ENCODE measurements at regions not wholly inside any gene's neighbourhood (a gene's known extent, or its start where the extent isn't known, plus 50 kb on each side); places are given as distances from the start of the nearest gene placed in this dataset.

DNA sequence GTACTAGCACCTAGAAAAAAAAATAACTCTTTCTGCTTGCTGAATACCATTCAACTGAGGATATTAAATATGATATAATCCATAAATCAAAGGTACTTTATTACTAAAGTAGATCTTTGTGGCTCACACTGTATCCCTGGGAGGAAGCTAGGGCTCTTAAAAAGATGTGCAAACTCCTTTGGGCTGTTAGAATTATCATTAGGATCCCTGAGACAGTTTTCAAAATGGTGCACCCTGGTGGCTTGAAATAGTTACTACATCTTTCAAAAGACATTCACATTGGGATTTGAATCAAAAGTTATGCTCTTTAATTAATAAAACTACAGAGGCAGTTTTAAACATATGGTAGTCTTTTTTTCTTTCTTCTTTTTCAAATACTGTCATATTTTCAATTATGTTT, 228.5 kb upstream of the G2E3 start:
- DNase-seq (ENCODE audit: extremely low spot score), result no peak

DNA sequence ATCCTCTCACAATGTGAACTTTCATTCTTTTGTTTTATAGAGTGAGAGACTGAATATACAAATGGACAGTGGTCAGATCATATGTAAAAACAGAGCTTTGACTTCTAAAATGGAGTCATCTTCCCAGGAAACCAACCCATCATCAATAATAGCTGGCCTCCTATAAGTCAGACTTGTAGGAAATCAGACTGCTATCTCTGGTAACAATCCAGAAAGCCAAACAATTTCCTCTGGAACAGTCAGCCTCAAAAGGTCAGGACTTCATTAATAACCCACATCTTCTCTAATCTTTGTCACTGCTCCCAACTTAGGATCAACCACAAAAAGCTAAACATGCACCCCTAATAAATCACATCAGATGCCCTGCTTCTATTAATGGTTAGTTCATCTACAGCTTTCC, 227.9 kb upstream of the G2E3 start:
- Histone ChIP-seq H3K27ac (replicated peaks in 1 of 4) (no peak overlapping the region), H3K27me3 (no peaks in the 10 kb centered on the region), H3K4me1 (no peaks in the 10 kb centered on the region), H3K4me3 (no peak overlapping the region), H3K9me3 (no peaks in the 10 kb centered on the region), H3K36me3 (no peaks in the 10 kb centered on the region)
- TF ChIP-seq POLR2A (IDR thresholded peaks at IDR 0.05; ENCODE audit: low read depth), result no peak
- TF ChIP-seq EP300 (IDR thresholded peaks at IDR 0.05), result no peak
- TF ChIP-seq, protein P1, sequence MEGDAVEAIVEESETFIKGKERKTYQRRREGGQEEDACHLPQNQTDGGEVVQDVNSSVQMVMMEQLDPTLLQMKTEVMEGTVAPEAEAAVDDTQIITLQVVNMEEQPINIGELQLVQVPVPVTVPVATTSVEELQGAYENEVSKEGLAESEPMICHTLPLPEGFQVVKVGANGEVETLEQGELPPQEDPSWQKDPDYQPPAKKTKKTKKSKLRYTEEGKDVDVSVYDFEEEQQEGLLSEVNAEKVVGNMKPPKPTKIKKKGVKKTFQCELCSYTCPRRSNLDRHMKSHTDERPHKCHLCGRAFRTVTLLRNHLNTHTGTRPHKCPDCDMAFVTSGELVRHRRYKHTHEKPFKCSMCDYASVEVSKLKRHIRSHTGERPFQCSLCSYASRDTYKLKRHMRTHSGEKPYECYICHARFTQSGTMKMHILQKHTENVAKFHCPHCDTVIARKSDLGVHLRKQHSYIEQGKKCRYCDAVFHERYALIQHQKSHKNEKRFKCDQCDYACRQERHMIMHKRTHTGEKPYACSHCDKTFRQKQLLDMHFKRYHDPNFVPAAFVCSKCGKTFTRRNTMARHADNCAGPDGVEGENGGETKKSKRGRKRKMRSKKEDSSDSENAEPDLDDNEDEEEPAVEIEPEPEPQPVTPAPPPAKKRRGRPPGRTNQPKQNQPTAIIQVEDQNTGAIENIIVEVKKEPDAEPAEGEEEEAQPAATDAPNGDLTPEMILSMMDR (IDR thresholded peaks at IDR 0.05), result no peak
- no peak for TF ChIP-seq POLR2AphosphoS5 (IDR thresholded peaks at IDR 0.05)
- no peak for DNase-seq (ENCODE audit: extremely low spot score)
- intact Hi-C loops (cut with DNase I), result no loop called here

More for the DNA sequence above, 228.5 kb upstream of the G2E3 start:
- no peak overlapping the region for H3K27ac ChIP-seq (replicated peaks in 1 of 4)
- H3K4me3 ChIP-seq, result no peak overlapping the region
- TF ChIP-seq POLR2AphosphoS5 (IDR thresholded peaks at IDR 0.05) (no peak), POLR2A (IDR thresholded peaks at IDR 0.05; ENCODE audit: low read depth) (no peak)
- intact Hi-C loops (cut with DNase I), result no loop called here
- H3K4me1 ChIP-seq, result no peaks in the 10 kb centered on the region
- H3K36me3 ChIP-seq, result no peaks in the 10 kb centered on the region
- no peaks in the 10 kb centered on the region for H3K9me3 ChIP-seq
- H3K27me3 ChIP-seq, result no peaks in the 10 kb centered on the region

DNA sequence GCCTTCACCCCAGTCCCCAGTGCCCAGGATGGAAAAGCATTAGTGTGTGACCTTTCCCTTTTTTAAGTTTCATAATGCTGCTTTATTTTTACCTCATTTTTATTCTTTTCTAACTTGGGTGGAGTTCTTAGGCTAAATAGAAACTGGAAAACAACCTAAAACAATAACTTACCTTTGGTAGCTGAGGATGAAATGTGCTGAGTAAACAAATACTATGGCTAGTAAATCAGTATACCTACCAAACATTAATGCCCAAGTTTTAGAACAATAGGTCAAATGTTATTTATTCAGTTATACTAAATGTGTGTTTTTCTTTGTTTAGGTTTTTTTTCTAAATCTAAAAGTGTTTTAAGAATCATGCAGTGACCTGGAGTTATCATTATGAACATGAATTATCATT, 226.6 kb upstream of the G2E3 start:
- intact Hi-C loops (cut with DNase I), result no loop called here

DNA sequence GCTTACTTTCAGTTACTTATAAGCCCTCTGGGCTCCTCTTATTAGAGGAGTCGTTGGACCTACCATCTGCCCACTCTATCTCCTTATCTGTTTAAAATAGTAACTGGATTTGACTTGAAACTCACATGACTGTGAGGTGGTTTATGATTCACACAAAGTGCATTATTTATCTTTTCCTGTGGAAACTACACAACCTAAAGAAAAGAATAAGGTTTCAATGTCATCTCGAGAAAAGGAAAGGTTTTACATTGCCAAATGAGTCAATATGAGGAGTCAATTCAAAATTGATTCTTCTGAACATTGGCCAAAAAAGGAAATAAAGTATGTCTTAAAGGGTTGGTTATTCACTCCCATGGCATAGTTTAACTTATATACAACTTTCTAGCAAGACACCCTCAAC, 225.0 kb upstream of the G2E3 start:
- Histone ChIP-seq H3K4me3 (no peak overlapping the region), H3K9me3 (no peaks in the 10 kb centered on the region), H3K4me1 (no peaks in the 10 kb centered on the region), H3K36me3 (no peaks in the 10 kb centered on the region), H3K27me3 (no peaks in the 10 kb centered on the region), H3K27ac (replicated peaks in 1 of 4) (no peak overlapping the region)
- WGBS, result 60% methylated on average over 2 of the region's 2 CpGs
- intact Hi-C loops (cut with DNase I), result no loop called here
- TF ChIP-seq, protein P1 (IDR thresholded peaks at IDR 0.05), result no peak
- TF ChIP-seq EP300 (IDR thresholded peaks at IDR 0.05) (no peak), POLR2A (IDR thresholded peaks at IDR 0.05; ENCODE audit: low read depth) (no peak), POLR2AphosphoS5 (IDR thresholded peaks at IDR 0.05) (no peak)
- DNase-seq (ENCODE audit: extremely low spot score), result no peak

More for the DNA sequence above, 226.6 kb upstream of the G2E3 start:
- H3K4me1 ChIP-seq, result no peaks in the 10 kb centered on the region
- H3K4me3 ChIP-seq, result no peak overlapping the region
- no peaks in the 10 kb centered on the region for H3K36me3 ChIP-seq
- DNase-seq (ENCODE audit: extremely low spot score), result no peak
- no peak for TF ChIP-seq POLR2A (IDR thresholded peaks at IDR 0.05; ENCODE audit: low read depth)
- TF ChIP-seq, protein P1 (IDR thresholded peaks at IDR 0.05), result no peak
- no peaks in the 10 kb centered on the region for H3K9me3 ChIP-seq
- H3K27ac ChIP-seq (replicated peaks in 1 of 4), result no peak overlapping the region
- no peaks in the 10 kb centered on the region for H3K27me3 ChIP-seq

DNA sequence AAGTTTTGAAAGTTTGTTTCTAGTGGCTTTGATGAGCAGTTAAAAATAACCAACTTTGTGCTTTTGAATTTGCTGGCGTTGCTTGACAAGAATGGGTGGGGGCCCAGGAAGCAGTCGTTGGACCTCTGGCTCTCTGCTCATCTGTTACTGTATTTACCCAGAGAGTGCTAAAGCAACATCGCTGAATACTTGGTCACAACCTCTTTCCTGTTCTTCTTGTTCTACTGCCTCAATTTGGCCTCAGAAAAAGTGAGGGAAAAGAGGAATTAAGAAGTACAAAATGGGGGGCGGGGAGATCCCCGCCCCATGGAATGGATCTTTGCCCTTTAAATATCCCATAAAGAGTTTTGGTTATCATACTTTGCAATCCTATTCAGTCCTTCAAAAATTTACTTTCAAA, 221.5 kb upstream of the G2E3 start:
- WGBS, result 68% methylated on average over 5 of the region's 5 CpGs

More for the DNA sequence above, 221.5 kb upstream of the G2E3 start:
- no peaks in the 10 kb centered on the region for H3K27me3 ChIP-seq
- no peaks in the 10 kb centered on the region for H3K4me1 ChIP-seq
- no peaks in the 10 kb centered on the region for H3K36me3 ChIP-seq
- intact Hi-C loops (cut with DNase I), result no loop called here
- no peaks in the 10 kb centered on the region for H3K9me3 ChIP-seq
- TF ChIP-seq POLR2A (IDR thresholded peaks at IDR 0.05; ENCODE audit: low read depth), result no peak
- no peak for TF ChIP-seq POLR2AphosphoS5 (IDR thresholded peaks at IDR 0.05)
- TF ChIP-seq, protein P1 (IDR thresholded peaks at IDR 0.05), result no peak
- TF ChIP-seq EP300 (IDR thresholded peaks at IDR 0.05), result no peak
- no peak overlapping the region for H3K4me3 ChIP-seq
- no peak for DNase-seq (ENCODE audit: extremely low spot score)
- no peak overlapping the region for H3K27ac ChIP-seq (replicated peaks in 1 of 4)

All from esophagus muscularis mucosa (tissue), 4 donors.